NCI-H1694 (cell line): ENCODE measurements at regions not wholly inside any gene's neighbourhood (a gene's known extent, or its start where the extent isn't known, plus 50 kb on each side); places are given as distances from the start of the nearest gene placed in this dataset.
"Not testable (repeated sequence)": the region's sequence is repeated elsewhere in the genome, so short reads cannot be mapped to it uniquely, and the experiment has no call there.

Experiments used
- DNase-seq: peaks from one replicate; lab custom pipeline; 2025; lab: John Stamatoyannopoulos, UW

DNA sequence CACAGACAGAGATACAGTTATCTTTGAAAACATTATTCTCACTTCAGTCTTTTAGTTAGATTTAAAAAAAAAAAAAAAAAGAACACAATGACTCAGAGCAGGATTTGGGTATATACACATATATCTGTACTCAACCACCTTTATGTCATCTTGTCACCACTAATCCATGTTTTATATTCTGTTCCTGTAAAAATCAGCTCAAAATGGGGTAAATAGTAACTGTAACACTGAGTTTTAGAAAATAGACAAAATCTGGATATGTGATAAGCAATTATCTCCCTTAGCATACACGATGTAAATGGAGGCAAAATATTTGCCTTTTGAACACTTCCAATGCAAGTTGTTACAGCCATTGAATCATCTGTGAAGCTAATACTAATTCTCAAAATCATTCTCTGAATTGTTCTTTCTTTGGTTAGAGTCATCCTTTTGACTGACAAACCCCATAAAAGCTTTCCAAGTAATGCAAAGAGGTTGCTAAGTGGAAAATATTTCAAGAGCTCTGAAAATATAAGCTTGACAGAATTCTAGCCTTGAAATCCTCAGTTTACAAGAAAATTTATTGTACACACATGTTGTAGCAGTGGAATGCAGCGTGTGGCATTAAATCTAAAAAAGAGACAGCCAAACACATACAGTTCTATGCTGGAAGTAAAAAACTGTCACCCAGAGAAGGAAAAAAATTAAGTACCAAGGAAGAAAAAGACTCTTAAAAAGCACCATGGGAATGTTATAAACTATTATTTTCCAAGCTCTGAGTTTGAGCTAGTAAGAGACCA is 502.2 kb upstream of the PHF14 start:
- no peak for DNase-seq

GRCh38 chr7:10472115-10472514 is 501.6 kb upstream of the PHF14 start:
- no peak for DNase-seq

DNA sequence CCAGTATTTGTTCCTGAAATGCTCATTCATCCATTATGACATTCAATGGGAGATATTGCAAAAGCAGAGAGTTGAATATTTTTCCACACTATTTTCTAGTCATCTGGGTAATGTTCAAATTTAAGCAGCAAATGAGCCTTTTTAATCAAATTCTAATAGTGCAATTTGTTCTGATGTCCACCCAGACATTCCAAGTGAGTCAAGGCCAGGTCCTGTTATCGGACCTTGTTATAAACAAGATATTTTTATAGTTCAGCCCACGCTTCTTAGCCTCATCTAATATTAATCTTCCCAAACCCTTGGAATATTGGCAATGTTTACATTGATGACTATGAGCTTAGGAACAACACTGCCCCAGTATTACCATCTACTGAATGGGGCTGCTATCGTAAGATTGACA is 500.1 kb upstream of the PHF14 start:
- DNase-seq = no peak

- no peak for DNase-seq
Observed at GRCh38 chr7:10474048-10474447, 499.6 kb upstream of the PHF14 start.

DNA sequence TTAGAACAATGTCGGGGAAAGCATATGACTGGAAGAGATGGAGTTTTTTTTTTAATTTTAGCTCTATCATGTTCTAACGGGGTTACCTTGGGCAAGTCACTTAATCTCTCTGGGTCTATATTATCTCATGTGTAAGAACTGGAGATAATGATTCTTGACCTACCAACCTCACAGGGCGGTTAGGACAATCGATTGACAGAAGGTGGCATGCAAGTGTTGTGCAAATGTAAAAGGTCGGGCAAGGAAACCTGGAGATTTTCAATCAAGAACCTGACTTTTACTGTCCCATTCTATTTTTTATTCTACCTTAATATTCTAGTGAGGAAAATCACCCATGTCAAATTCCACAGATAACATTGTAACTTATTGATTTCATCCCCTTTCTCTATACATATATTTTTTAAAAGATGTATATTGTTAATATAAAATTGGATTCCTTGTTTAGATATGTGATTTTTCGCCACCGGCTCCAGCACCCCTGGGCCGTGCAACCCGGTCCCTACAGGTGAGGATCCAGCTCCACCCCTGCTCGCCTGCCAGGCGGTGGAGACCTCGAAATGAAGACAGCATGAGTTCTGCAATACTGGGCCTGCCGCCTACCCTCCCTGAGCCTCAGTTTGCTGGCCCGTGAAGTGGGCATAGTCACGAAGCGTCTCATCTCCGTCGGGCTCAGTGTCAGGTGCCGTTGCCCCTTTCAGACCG is 497.6 kb upstream of the PHF14 start:
- DNase-seq = no peak

DNA sequence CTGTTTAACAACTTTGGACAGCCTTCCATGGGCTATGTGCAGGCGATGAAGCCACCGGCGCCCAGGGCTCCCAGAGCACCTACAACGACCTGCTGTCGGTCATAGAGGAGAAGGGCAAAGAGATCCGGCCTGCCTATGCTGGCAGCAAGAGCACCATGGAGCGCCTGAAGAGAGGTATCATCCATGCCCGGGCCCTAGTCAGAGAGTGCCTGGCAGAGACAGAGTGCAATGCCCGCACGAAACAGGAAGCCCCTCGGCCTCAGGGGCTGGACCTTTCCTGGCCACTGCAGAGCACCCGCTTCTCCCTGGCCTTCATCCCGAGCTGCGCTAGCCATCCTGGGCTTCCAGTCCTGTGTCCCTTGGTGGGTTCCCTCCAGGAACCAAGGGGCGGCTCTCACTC is 497.0 kb upstream of the PHF14 start:
- no peak for DNase-seq

DNA sequence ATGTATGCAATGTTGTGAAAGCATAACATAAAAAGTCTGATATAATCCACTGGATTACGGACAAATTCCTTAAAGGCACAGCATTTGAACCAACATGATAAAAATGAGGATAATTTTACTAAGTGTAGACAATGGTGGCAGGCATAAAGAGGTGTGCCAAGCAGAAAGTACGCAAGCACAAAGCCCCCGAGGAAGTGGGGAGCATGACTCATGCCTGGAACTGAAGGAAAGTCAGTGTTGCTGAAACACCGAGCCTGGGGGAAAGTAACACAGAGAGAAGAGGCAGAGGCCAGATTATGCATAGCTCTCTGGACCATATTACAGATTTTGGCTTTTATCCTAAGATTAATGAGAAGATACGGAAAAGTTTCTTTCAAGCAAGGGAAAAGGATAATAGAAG is 490.0 kb upstream of the PHF14 start:
- no peak for DNase-seq

DNA sequence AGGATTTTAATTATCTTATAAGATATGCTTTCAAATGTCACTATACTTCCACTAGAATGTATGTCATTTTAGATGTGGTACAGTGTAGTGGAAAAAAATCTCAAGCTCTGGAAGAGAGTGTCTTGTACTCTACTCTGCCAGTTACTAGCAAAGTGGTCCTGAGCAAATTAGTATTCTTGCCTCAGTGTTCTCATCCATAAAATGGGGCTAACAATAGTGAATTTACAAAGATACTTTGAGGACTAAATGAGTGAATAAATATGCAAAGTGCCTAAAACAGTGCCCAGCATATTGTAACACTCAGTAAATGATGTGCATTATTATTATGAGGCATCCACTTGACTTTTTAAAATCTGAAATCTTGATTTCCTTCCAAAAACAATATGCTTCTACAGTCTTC is 488.9 kb upstream of the PHF14 start:
- DNase-seq = no peak

GRCh38 chr7:10501206-10501884 is 472.3 kb upstream of the PHF14 start:
- not testable (repeated sequence) for DNase-seq

GRCh38 chr7:10507032-10507431 is 466.6 kb upstream of the PHF14 start:
- DNase-seq = no peak

GRCh38 chr7:10521306-10521705 is 452.4 kb upstream of the PHF14 start:
- DNase-seq = no peak

DNA sequence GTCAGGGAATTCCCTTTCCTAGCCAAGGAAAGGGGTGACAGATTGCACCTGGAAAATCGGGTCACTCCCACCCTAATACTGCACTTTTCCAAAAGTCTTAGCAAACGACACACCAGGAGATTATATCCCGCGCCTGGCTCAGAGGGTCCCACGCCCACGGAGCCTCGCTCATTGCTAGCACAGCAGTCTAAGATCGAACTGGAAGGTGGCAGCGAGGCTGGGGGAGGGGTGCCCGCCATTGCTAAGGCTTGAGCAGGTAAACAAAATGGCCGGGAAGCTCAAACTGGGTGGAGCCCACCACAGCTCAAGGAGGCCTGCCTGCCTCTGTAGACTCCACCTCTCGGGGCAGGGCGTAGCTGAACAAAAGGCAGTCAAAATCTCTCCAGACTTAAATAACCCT is 440.2 kb upstream of the PHF14 start:
- not testable (repeated sequence) for DNase-seq

GRCh38 chr7:10536561-10536960 is 437.1 kb upstream of the PHF14 start:
- DNase-seq = no peak

DNA sequence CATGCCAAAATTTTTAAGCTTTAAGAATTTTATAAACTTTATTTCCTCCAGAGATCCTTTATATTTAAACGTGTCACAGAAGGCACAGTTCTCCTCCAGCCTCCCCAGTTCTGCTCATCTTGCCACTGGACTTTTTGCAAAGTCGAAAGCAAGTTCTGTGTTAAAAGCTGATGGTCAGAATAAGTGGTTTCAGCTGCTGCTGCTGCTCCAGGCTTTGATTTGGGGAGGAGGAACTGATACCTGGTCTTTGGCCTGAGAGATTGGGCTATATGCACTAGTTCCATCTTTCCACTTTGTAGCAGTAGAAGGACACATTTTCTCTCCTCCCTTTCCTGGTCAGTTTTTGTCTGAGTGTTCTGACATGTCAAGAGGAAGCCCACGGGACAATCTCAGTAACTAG is 435.9 kb upstream of the PHF14 start:
- no peak for DNase-seq

DNA sequence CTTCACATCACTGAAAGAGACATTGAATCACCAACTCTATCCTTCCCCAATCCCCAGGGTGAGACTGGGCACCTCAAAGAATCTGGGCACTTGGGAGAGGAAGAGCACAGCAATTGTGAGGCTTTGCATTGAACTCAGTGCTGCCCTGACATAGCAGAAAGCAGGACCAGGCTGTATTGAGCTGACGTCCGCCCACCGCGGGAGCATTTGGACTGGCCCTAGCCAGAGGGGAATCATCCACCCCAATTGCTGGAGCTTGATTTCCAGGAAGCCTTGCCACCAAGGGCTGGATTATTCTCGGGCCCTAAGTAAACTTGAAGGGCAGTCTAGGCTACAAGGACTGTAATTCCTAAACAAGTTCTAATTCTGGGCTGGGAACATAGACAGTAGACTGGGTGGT is 416.3 kb upstream of the PHF14 start:
- no peak for DNase-seq

DNA sequence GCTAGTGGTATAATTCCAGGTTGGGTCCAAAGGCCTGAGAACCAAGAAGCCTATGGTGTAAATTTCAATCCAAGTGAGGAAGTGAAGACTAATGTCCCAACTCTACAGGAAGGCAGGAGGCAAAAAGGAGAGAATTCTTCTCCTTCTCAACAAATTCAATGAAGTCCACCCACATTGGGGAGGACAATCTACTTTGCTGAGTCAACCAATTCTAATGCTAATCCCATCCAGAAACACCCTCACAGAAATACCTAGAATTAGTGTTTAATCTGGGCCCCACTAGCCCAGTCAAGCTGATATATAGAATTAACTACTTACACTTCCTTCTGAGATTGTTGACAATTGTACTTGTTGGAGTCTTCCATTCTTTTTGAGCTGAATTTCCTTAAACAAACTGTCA is 413.2 kb upstream of the PHF14 start:
- no peak for DNase-seq

GRCh38 chr7:10568891-10569290 is 404.8 kb upstream of the PHF14 start:
- DNase-seq = no peak

DNA sequence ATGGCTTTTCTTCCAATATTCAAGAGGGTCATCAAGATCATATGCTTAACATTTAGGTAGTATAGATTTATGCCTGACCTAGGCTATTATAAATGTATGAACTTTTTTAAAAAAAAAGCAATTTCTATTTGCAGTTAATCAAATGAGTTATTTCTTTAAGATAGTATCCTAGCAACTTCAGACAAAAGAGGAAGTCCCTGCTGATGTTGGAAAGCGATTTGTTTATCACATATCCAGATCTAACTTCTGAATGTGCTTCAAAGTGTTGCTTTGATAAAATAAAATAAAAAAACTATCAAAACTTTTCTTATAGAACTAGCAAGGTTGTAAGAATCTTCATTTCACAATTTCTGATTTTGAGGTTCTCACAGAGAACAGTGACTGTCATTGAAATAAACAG is 401.9 kb upstream of the PHF14 start:
- no peak for DNase-seq

GRCh38 chr7:10577866-10578374 is 395.8 kb upstream of the PHF14 start:
- no peak for DNase-seq

GRCh38 chr7:10579561-10579960 is 394.1 kb upstream of the PHF14 start:
- DNase-seq = no peak

DNA sequence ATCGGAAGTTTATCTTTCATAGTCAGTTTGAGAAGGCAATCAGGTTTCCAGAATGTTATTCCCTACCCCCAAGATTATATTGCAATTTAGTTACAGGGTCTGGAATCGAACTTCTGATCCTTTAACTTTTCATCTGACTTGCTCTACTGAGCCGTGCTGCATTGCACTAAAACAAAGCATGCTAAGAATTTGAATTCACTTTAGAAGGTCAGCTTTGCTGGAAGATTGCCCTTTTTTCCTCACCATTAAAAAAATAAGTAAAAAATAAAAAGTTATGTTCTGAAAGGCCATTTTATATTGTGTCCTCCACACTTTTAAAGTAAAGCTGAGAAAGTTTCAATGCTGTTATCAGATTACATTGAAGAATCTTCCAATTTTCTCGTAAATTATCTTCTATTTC is 388.8 kb upstream of the PHF14 start:
- DNase-seq = no peak

GRCh38 chr7:10588084-10588483 is 385.6 kb upstream of the PHF14 start:
- no peak for DNase-seq

- no peak for DNase-seq
Observed at GRCh38 chr7:10592604-10593003, 381.1 kb upstream of the PHF14 start.
